ENCODE measurements at regions not wholly inside any gene's neighbourhood (a gene's known extent, or its start where the extent isn't known, plus 50 kb on each side); places are given as distances from the start of the nearest gene placed in this dataset.
"Not testable (repeated sequence)": the region's sequence is repeated elsewhere in the genome, so short reads cannot be mapped to it uniquely, and the experiment has no call there.

- no peaks in the 10 kb centered on the region for H3K36me3 ChIP-seq (ENCODE audit: control insufficient read depth, insufficient read depth, low read length)
- H3K27ac ChIP-seq (ENCODE audit: low read depth, low read length) = no peak overlapping the region
- H3K27me3 ChIP-seq (ENCODE audit: control insufficient read depth, insufficient read depth, low read length) = no peaks in the 10 kb centered on the region
- no peaks in the 10 kb centered on the region for H3K4me1 ChIP-seq (ENCODE audit: control insufficient read depth, insufficient read depth, low read length)
- H3K9me3 ChIP-seq (ENCODE audit: control insufficient read depth, insufficient read depth, low read depth, low read length) = no peaks in the 10 kb centered on the region
- no peak overlapping the region for H3K4me3 ChIP-seq (ENCODE audit: low read depth, low read length)
- no peak overlapping the region for H3K9ac ChIP-seq (ENCODE audit: low read length)
Observed at GRCh38 chr15:81939604-81940440, 106.0 kb downstream of the MEX3B start.

DNA sequence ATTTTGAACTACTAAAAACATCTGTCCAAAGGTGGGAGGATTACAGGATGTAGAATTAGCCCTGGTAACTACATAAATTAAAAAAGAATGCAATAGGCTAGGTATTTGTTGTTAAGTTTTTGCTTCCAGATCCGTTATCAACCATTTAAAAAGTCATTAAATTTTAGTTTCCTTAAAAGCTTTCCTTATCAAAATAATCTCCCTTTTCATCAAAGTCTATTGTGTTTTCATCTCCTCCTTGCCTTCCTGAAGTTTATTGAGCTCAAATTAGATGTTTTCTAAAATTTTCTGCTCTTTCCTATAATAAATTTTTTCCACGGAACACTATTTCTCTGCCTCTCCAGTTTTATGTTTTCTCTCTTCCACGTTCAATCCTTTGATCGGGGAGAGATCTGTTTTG lies 108.6 kb downstream of the MEX3B start:
- Histone ChIP-seq H3K4me3 (ENCODE audit: low read depth, low read length) (no peak overlapping the region), H3K4me1 (ENCODE audit: control insufficient read depth, insufficient read depth, low read length) (no peaks in the 10 kb centered on the region), H3K36me3 (ENCODE audit: control insufficient read depth, insufficient read depth, low read length) (no peaks in the 10 kb centered on the region), H3K27me3 (ENCODE audit: control insufficient read depth, insufficient read depth, low read length) (no peaks in the 10 kb centered on the region), H3K9ac (ENCODE audit: low read length) (no peak overlapping the region), H3K9me3 (ENCODE audit: control insufficient read depth, insufficient read depth, low read depth, low read length) (no peaks in the 10 kb centered on the region), H3K27ac (ENCODE audit: low read depth, low read length) (no peak overlapping the region)

- Histone ChIP-seq H3K27me3 (ENCODE audit: control insufficient read depth, insufficient read depth, low read length) (no peaks in the 10 kb centered on the region), H3K4me1 (ENCODE audit: control insufficient read depth, insufficient read depth, low read length) (peaks cover 4% of the 10 kb centered on the region; the same call in 1 of the 2 replicates), H3K4me3 (ENCODE audit: low read depth, low read length) (no peak overlapping the region), H3K36me3 (ENCODE audit: control insufficient read depth, insufficient read depth, low read length) (no peaks in the 10 kb centered on the region), H3K27ac (ENCODE audit: low read depth, low read length) (no peak overlapping the region), H3K9ac (ENCODE audit: low read length) (no peak overlapping the region), H3K9me3 (ENCODE audit: control insufficient read depth, insufficient read depth, low read depth, low read length) (no peaks in the 10 kb centered on the region)
Observed at GRCh38 chr15:81930582-81931369, 115.0 kb downstream of the MEX3B start.

- Histone ChIP-seq H3K27me3 (ENCODE audit: control insufficient read depth, insufficient read depth, low read length) (no peaks in the 10 kb centered on the region), H3K4me3 (ENCODE audit: low read depth, low read length) (no peak overlapping the region), H3K9ac (ENCODE audit: low read length) (no peak overlapping the region), H3K36me3 (ENCODE audit: control insufficient read depth, insufficient read depth, low read length) (no peaks in the 10 kb centered on the region), H3K9me3 (ENCODE audit: control insufficient read depth, insufficient read depth, low read depth, low read length) (no peaks in the 10 kb centered on the region), H3K27ac (ENCODE audit: low read depth, low read length) (no peak overlapping the region), H3K4me1 (ENCODE audit: control insufficient read depth, insufficient read depth, low read length) (peaks cover 4% of the 10 kb centered on the region; the same call in 1 of the 2 replicates)
Observed at GRCh38 chr15:81929557-81929956, 116.3 kb downstream of the MEX3B start.

DNA sequence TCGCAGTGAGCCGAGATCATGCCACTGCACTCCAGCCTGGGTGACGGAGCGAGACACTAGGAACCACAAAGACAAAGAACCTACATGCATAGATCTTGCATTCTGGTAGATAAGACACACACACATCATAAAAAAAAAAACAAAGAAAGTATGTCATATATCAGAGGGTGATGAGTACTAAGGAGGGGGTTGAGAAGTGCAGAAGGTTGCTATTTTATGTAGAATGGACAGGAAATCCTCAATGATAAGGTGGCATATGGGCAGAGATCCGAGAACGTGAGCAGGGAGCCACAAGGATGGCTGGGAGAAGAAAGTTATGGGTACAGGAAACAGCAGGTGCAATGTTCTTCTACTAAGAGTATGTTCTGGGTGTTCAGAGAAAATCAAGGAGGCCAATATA lies 118.8 kb downstream of the MEX3B start:
- Histone ChIP-seq H3K27me3 (ENCODE audit: control insufficient read depth, insufficient read depth, low read length) (no peaks in the 10 kb centered on the region), H3K9ac (ENCODE audit: low read length) (no peak overlapping the region), H3K4me1 (ENCODE audit: control insufficient read depth, insufficient read depth, low read length) (peaks cover 4% of the 10 kb centered on the region; the same call in 1 of the 2 replicates), H3K27ac (ENCODE audit: low read depth, low read length) (no peak overlapping the region), H3K4me3 (ENCODE audit: low read depth, low read length) (no peak overlapping the region), H3K9me3 (ENCODE audit: control insufficient read depth, insufficient read depth, low read depth, low read length) (no peaks in the 10 kb centered on the region), H3K36me3 (ENCODE audit: control insufficient read depth, insufficient read depth, low read length) (no peaks in the 10 kb centered on the region)

GRCh38 chr15:81924729-81925128 lies 121.1 kb downstream of the MEX3B start:
- Histone ChIP-seq H3K9ac (ENCODE audit: low read length) (no peak overlapping the region), H3K27me3 (ENCODE audit: control insufficient read depth, insufficient read depth, low read length) (no peaks in the 10 kb centered on the region), H3K9me3 (ENCODE audit: control insufficient read depth, insufficient read depth, low read depth, low read length) (peaks cover 22% of the 10 kb centered on the region), H3K4me3 (ENCODE audit: low read depth, low read length) (no peak overlapping the region), H3K36me3 (ENCODE audit: control insufficient read depth, insufficient read depth, low read length) (no peaks in the 10 kb centered on the region; the same call in 1 of the 2 replicates), H3K27ac (ENCODE audit: low read depth, low read length) (no peak overlapping the region), H3K4me1 (ENCODE audit: control insufficient read depth, insufficient read depth, low read length) (no peaks in the 10 kb centered on the region)

DNA sequence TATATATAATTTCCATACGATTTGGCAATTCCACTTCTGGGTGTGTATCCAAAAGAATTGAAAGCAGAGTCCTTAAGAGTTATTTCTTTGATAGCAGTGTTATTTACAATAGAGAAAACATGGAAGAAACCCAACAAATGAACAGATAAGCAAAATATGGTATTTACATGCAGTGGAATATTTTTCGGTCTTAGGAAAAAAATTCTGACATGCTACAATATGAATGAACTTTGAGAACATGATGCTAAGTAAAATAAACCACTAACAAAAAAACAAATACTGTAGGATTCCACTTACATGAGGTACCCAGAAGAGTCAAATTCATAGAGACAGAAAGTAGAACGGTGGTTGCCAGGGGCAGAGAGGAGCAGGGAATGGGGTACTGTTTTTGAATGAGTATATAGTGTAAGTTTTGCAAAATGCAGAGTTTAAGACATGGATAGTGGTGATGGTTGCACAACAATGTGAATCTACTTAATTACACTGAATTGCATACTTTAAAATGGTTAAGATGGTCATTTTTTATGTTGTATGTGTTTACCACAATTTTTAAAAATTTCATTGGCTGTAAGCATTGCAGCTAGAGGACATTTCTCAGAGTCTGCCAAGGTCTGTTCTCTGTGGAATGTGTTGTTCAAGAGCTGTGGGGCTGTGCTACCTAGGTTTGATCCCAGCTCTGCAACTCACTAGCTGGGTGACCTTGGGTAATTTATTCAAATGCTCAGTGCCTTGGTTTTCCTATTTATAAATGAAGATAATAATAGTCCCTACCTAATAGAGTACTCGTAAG lies 122.1 kb downstream of the MEX3B start:
- no peak overlapping the region for H3K27ac ChIP-seq (ENCODE audit: low read depth, low read length)
- no peaks in the 10 kb centered on the region for H3K27me3 ChIP-seq (ENCODE audit: control insufficient read depth, insufficient read depth, low read length)
- H3K9ac ChIP-seq (ENCODE audit: low read length) = no peak overlapping the region
- H3K36me3 ChIP-seq (ENCODE audit: control insufficient read depth, insufficient read depth, low read length) = no peaks in the 10 kb centered on the region; the same call in 1 of the 2 replicates
- H3K9me3 ChIP-seq (ENCODE audit: control insufficient read depth, insufficient read depth, low read depth, low read length) = peaks cover 32% of the 10 kb centered on the region
- no peaks in the 10 kb centered on the region for H3K4me1 ChIP-seq (ENCODE audit: control insufficient read depth, insufficient read depth, low read length)
- H3K4me3 ChIP-seq (ENCODE audit: low read depth, low read length) = no peak overlapping the region

DNA sequence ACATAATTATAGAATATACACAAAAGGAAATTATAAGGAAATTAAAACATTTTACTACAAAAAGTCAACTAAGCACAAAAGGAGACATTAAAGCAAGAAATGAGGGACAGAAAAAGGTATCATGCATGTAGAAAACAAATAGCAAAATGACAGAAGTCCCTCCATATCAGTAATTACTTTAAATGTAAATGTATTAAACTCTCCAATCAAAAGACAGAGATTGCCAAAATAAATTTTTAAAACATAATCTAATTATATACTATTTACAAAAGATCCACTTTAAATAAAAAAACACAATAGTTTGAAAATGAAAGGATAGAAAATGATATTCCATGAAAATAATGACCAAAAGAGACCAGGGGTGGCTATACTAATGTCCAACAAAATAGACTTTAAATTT lies 123.7 kb downstream of the MEX3B start:
- no peaks in the 10 kb centered on the region for H3K27me3 ChIP-seq (ENCODE audit: control insufficient read depth, insufficient read depth, low read length)
- H3K9me3 ChIP-seq (ENCODE audit: control insufficient read depth, insufficient read depth, low read depth, low read length) = peaks cover 46% of the 10 kb centered on the region
- H3K4me1 ChIP-seq (ENCODE audit: control insufficient read depth, insufficient read depth, low read length) = no peaks in the 10 kb centered on the region
- H3K36me3 ChIP-seq (ENCODE audit: control insufficient read depth, insufficient read depth, low read length) = no peaks in the 10 kb centered on the region; the same call in 1 of the 2 replicates
- H3K27ac ChIP-seq (ENCODE audit: low read depth, low read length) = no peak overlapping the region
- H3K9ac ChIP-seq (ENCODE audit: low read length) = no peak overlapping the region
- no peak overlapping the region for H3K4me3 ChIP-seq (ENCODE audit: low read depth, low read length)

GRCh38 chr15:81921163-81921562 lies 124.7 kb downstream of the MEX3B start:
- no peaks in the 10 kb centered on the region; the same call in 1 of the 2 replicates for H3K36me3 ChIP-seq (ENCODE audit: control insufficient read depth, insufficient read depth, low read length)
- H3K9me3 ChIP-seq (ENCODE audit: control insufficient read depth, insufficient read depth, low read depth, low read length) = peaks cover 48% of the 10 kb centered on the region
- no peak overlapping the region for H3K4me3 ChIP-seq (ENCODE audit: low read depth, low read length)
- H3K27me3 ChIP-seq (ENCODE audit: control insufficient read depth, insufficient read depth, low read length) = no peaks in the 10 kb centered on the region
- H3K4me1 ChIP-seq (ENCODE audit: control insufficient read depth, insufficient read depth, low read length) = no peaks in the 10 kb centered on the region
- no peak overlapping the region for H3K9ac ChIP-seq (ENCODE audit: low read length)
- H3K27ac ChIP-seq (ENCODE audit: low read depth, low read length) = no peak overlapping the region

- not testable (repeated sequence) for H3K9ac ChIP-seq (ENCODE audit: low read length); H3K4me1 ChIP-seq (ENCODE audit: control insufficient read depth, insufficient read depth, low read length); H3K4me3 ChIP-seq (ENCODE audit: low read depth, low read length); H3K27ac ChIP-seq (ENCODE audit: low read depth, low read length); H3K36me3 ChIP-seq (ENCODE audit: control insufficient read depth, insufficient read depth, low read length); H3K27me3 ChIP-seq (ENCODE audit: control insufficient read depth, insufficient read depth, low read length)
- peaks cover 48% of the 10 kb centered on the region for H3K9me3 ChIP-seq (ENCODE audit: control insufficient read depth, insufficient read depth, low read depth, low read length)
Observed at GRCh38 chr15:81918767-81919166, 127.1 kb downstream of the MEX3B start.

Data from HUES6 (cell line).